SK-N-SH (cell line): ENCODE measurements at regions not wholly inside any gene's neighbourhood (a gene's known extent, or its start where the extent isn't known, plus 50 kb on each side); places are given as distances from the start of the nearest gene placed in this dataset.

Experiments used
- CTCF ChIA-PET: fragments of 300-600, 350-600 bp; formaldehyde crosslinking; extraction: SDS; loops from one replicate; lab custom pipeline; 2021; lab: Yijun Ruan, JAX
- POLR2A ChIA-PET: fragments of 350-600 bp; sonication (Branson Sonifier 250); formaldehyde crosslinking; extraction: SDS; loops from one replicate; lab custom pipeline; 2020; ENCODE audit warnings: antibody characterized with exemption, inconsistent platforms; lab: Yijun Ruan, JAX
- DNase-seq: peaks from one replicate; pipeline ENCODE4 v3.0.0; 2012
- H2AFZ ChIP-seq: fragments of 200-600 bp; sonication (generic); 2 replicates; pipeline ENCODE4 v1.8.1; 2016; ENCODE audit warnings: antibody characterized with exemption, mild to moderate bottlenecking, low read depth
- H3F3A ChIP-seq: fragments of 200-600 bp; sonication (generic); replicated peaks from 2 replicates; pipeline ENCODE3; 2016; ENCODE audit warnings: antibody characterized with exemption, mild to moderate bottlenecking; ENCODE audit not compliant: insufficient read depth
- H3K27ac ChIP-seq, 2 experiments: fragments of 200-500 bp in 1 of 2; fragments of 200-600 bp in 1 of 2; sonication (Bioruptor generic) in 1 of 2; sonication (generic), shearing (Covaris generic) in 1 of 2; 2 replicates each; pipeline versions ENCODE4 v1.5.1 to v1.6.1; 2014 to 2016; ENCODE audit warnings: low read depth in 2 of 2, inconsistent platforms in 1 of 2, low read length in 1 of 2, mild to moderate bottlenecking in 1 of 2, mixed read lengths in 1 of 2
- H3K27me3 ChIP-seq: fragments of 200-600 bp; sonication (generic), shearing (Covaris generic); 2 replicates; pipeline ENCODE4 v1.6.1; 2016; ENCODE audit warnings: mixed run types; ENCODE audit not compliant: insufficient read depth
- H3K36me3 ChIP-seq, 2 experiments: fragments of 200-500 bp in 1 of 2; fragments of 200-600 bp in 1 of 2; sonication (Bioruptor generic) in 1 of 2; sonication (generic) in 1 of 2; replicated peaks in 1 of 2; 2 replicates each; pipeline versions ENCODE3 to v1.5.1; 2014 to 2016; ENCODE audit warnings: low read length in 1 of 2, mild to moderate bottlenecking in 1 of 2; ENCODE audit not compliant: insufficient read depth in 2 of 2, control insufficient read depth in 1 of 2
- H3K4me1 ChIP-seq, 2 experiments: fragments of 200-500 bp in 1 of 2; fragments of 200-600 bp in 1 of 2; sonication (Bioruptor generic) in 1 of 2; sonication (generic), shearing (Covaris generic) in 1 of 2; 2 replicates each; pipeline versions ENCODE4 v1.5.1 to v1.6.1; 2014 to 2016; ENCODE audit warnings: low read depth in 1 of 2, low read length in 1 of 2, mixed run types in 1 of 2; ENCODE audit not compliant: insufficient read depth in 2 of 2, control insufficient read depth in 1 of 2
- H3K4me2 ChIP-seq: fragments of 200-600 bp; sonication (generic), shearing (Covaris generic); 2 replicates; pipeline ENCODE4 v1.6.1; 2017; ENCODE audit warnings: mixed run types
- H3K4me3 ChIP-seq, 2 experiments: fragments of 200-500 bp in 1 of 2; fragments of 200-600 bp in 1 of 2; sonication (Bioruptor generic) in 1 of 2; sonication (generic), shearing (Covaris generic) in 1 of 2; 2 replicates each; pipeline versions ENCODE4 v1.5.1 to v1.8.1; 2014 to 2016; ENCODE audit warnings: low read depth in 2 of 2, inconsistent platforms in 1 of 2, low read length in 1 of 2, mild to moderate bottlenecking in 1 of 2, mixed read lengths in 1 of 2, moderate library complexity in 1 of 2
- H3K79me2 ChIP-seq: fragments of 200-600 bp; sonication (generic); 2 replicates; pipeline ENCODE4 v1.8.1; 2017; ENCODE audit warnings: mild to moderate bottlenecking; ENCODE audit not compliant: insufficient read depth
- H3K9ac ChIP-seq: fragments of 200-600 bp; sonication (generic); 2 replicates; pipeline ENCODE4 v1.6.1; 2017; ENCODE audit warnings: mixed run types
- H3K9me2 ChIP-seq: fragments of 200-600 bp; sonication (generic); 2 replicates; pipeline ENCODE4 v1.6.1; 2017; ENCODE audit warnings: mixed run types
- H3K9me3 ChIP-seq: fragments of 200-600 bp; sonication (generic); 2 replicates; pipeline ENCODE4 v1.6.1; 2017; ENCODE audit warnings: mixed run types, mild to moderate bottlenecking, moderate library complexity
- H4K20me1 ChIP-seq: fragments of 200-600 bp; sonication (generic); 2 replicates; pipeline ENCODE4 v1.6.1; 2017; ENCODE audit warnings: mild to moderate bottlenecking, mixed run types; ENCODE audit not compliant: insufficient read depth
- CTCF ChIP-seq: fragments of 200-600 bp; sonication (generic); IDR thresholded peaks from 2 replicates; pipeline ENCODE4 v1.6.1; 2017; ENCODE audit warnings: antibody characterized with exemption, mild to moderate bottlenecking, moderate library complexity
- EP300 ChIP-seq, 2 experiments: IDR thresholded peaks; 2 replicates each; pipeline versions ENCODE4 v1.4.0 to v1.6.1; 2012; ENCODE audit warnings: borderline replicate concordance in 1 of 2, low read depth in 1 of 2, low read length in 1 of 2
- FOXM1 ChIP-seq: IDR thresholded peaks from 2 replicates; pipeline ENCODE4 v1.4.0; 2012; ENCODE audit warnings: low read depth, mild to moderate bottlenecking
- GATA2 ChIP-seq: sonication (generic); formaldehyde crosslinking; IDR thresholded peaks from 2 replicates; pipeline ENCODE4 v1.5.0; 2020; ENCODE audit warnings: mild to moderate bottlenecking, missing genetic modification reagents
- IRF3 ChIP-seq: fragments of 150-350 bp; IDR thresholded peaks from 2 replicates; pipeline ENCODE4 v1.6.1; 2016; ENCODE audit warnings: mild to moderate bottlenecking, low read depth, low read length
- MAX ChIP-seq: IDR thresholded peaks from 2 replicates; pipeline ENCODE4 v1.4.0; 2012; ENCODE audit warnings: low read depth
- MXI1 ChIP-seq: IDR thresholded peaks from 2 replicates; pipeline ENCODE4 v1.6.1; 2012; ENCODE audit warnings: mild to moderate bottlenecking, low read depth, low read length, improper control_type of control experiment
- NFIC ChIP-seq: IDR thresholded peaks from 2 replicates; pipeline ENCODE4 v1.4.0; 2012; ENCODE audit warnings: borderline replicate concordance
- NRF1 ChIP-seq: IDR thresholded peaks from 2 replicates; pipeline ENCODE4 v1.6.1; 2012; ENCODE audit warnings: low read depth, mild to moderate bottlenecking, low read length
- PBX3 ChIP-seq: IDR thresholded peaks from 2 replicates; pipeline ENCODE4; 2012
- POLR2AphosphoS5 ChIP-seq: IDR thresholded peaks from 2 replicates; pipeline ENCODE4 v1.6.1; 2012; ENCODE audit warnings: low read depth, low read length
- RCOR1 ChIP-seq: fragments of 150-350 bp; IDR thresholded peaks from 2 replicates; pipeline ENCODE4 v1.6.1; 2017; ENCODE audit warnings: antibody characterized with exemption, low read length
- REST ChIP-seq: IDR thresholded peaks from 2 replicates; pipeline ENCODE4 v1.6.1; 2012; ENCODE audit warnings: mild to moderate bottlenecking, low read depth, low read length, moderate library complexity
- RFX5 ChIP-seq: IDR thresholded peaks from 2 replicates; pipeline ENCODE4 v1.6.1; 2012; ENCODE audit warnings: mild to moderate bottlenecking, improper control_type of control experiment, low read length
- SMC3 ChIP-seq: IDR thresholded peaks from 2 replicates; pipeline ENCODE4 v1.6.1; 2012; ENCODE audit warnings: low read depth, low read length, improper control_type of control experiment
- TAF1 ChIP-seq: IDR thresholded peaks from 2 replicates; pipeline ENCODE4 v1.6.1; 2012; ENCODE audit warnings: low read depth, mild to moderate bottlenecking, low read length, moderate library complexity, borderline replicate concordance
- TCF12 ChIP-seq: IDR thresholded peaks from 2 replicates; pipeline ENCODE4 v1.4.0; 2012
- TEAD4 ChIP-seq: IDR thresholded peaks from 2 replicates; pipeline ENCODE4 v1.4.0; 2012; ENCODE audit warnings: mild to moderate bottlenecking, borderline replicate concordance; ENCODE audit not compliant: insufficient read depth
- USF2 ChIP-seq: fragments of 150-350 bp; IDR thresholded peaks from 2 replicates; pipeline ENCODE4 v1.6.1; 2017; ENCODE audit warnings: antibody characterized with exemption, low read length, low read depth, borderline replicate concordance
- ZBTB33 ChIP-seq: IDR thresholded peaks from 2 replicates; pipeline ENCODE4 v1.4.0; 2012; ENCODE audit warnings: low read depth, borderline replicate concordance
- WGBS: methylation state at CpG from one replicate; pipeline ENCODE4 v1.1.6; 2017; ENCODE audit warnings: low lambda C conversion rate; 5-methylcytosine and 5-hydroxymethylcytosine counted together

GRCh38 chr7:101718363-101719122 lies 89.4 kb upstream of the MYL10 start (continued):
- TF ChIP-seq ZBTB33 (no peak), TEAD4 (no peak), TAF1 (no peak), NFIC (no peak), RCOR1 (no peak), PBX3 (no peak), SMC3 (no peak)

- Histone ChIP-seq H3K9me2 (no peaks in the 10 kb centered on the region), H3K4me2 (no peak overlapping the region), H2AFZ (no peak overlapping the region), H3K9me3 (no peaks in the 10 kb centered on the region), H3K27ac (no peak overlapping the region), H3K79me2 (no peaks in the 10 kb centered on the region), H3K4me3 (no peak overlapping the region), H4K20me1 (no peaks in the 10 kb centered on the region), H3K9ac (no peak overlapping the region)
- 83% methylated on average over 9 of the region's 9 CpGs for WGBS
- TF ChIP-seq NFIC = no peak
- TF ChIP-seq CTCF = no peak
- TF ChIP-seq POLR2AphosphoS5 = no peak
- no peak for TF ChIP-seq RFX5
- TF ChIP-seq EP300 (IDR thresholded peaks at IDR 0.05; ENCODE audit: borderline replicate concordance in 1 of 2, low read depth in 1 of 2, low read length in 1 of 2) = no peak
- TF ChIP-seq MAX = no peak
- TF ChIP-seq FOXM1 = no peak
- no peak for TF ChIP-seq USF2
- no peak for TF ChIP-seq RCOR1
- no peak for TF ChIP-seq TCF12
- TF ChIP-seq TAF1 = no peak
- TF ChIP-seq MXI1 = no peak
- no peak for TF ChIP-seq GATA2 (CRISPR knock-in tag)
- TF ChIP-seq IRF3 = no peak
- TF ChIP-seq NRF1 = no peak
- TF ChIP-seq REST = no peak
- TF ChIP-seq, all 33 proteins: peak for 0
- CTCF ChIA-PET = no interaction called here
- POLR2A ChIA-PET = interaction anchor here (0.6 kb wide), 1 partner anchor 48 kb away, joined by 5 read pairs; no protein-coding TSS in a partner anchor
- Histone ChIP-seq H3K4me1 (no peaks in the 10 kb centered on the region; a peak in 1 of 4 replicates), H3K36me3 (no peaks in the 10 kb centered on the region), H3K27me3 (no peaks in the 10 kb centered on the region), H3F3A (no peaks in the 10 kb centered on the region)
- no peak for DNase-seq
Observed at GRCh38 chr7:101719123-101719470, 90.0 kb upstream of the MYL10 start.
